ENCODE measurements at regions not wholly inside any gene's neighbourhood (a gene's known extent, or its start where the extent isn't known, plus 50 kb on each side); places are given as distances from the start of the nearest gene placed in this dataset.
"Not testable (repeated sequence)": the region's sequence is repeated elsewhere in the genome, so short reads cannot be mapped to it uniquely, and the experiment has no call there.

DNA sequence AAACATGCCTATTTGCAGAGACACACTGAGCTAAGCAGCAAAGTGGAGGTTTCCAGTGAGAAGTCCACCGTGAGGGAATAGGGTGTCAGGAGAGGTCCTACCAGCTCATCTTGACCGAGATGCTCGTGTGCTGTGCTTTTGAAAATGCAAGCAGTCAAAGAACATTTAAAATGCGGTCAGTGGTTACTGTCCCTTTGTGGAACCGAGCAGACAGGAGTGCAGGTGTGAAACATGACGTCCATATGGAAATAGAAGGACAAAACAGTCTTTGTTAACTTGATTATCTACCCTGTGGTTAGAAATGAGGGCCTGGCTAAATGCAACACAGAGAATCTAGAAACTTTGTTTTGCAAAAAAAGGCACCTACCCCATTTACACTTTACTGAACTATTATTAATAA lies 473.3 kb downstream of the SPATA31A6 start:
- FAIRE-seq; H3K9me3 ChIP-seq (ENCODE audit: low read length); DNase-seq (ENCODE audit: low spot score); CTCF ChIA-PET (ENCODE audit: low intra/inter-chr PET ratio, low total read pairs); H3K4me1 ChIP-seq (ENCODE audit: insufficient read depth, low read length); BruUV-seq (replicated peaks); H3K36me3 ChIP-seq (replicated peaks in 1 of 2; ENCODE audit: control insufficient read depth in 1 of 2, insufficient read depth in 2 of 2, low read length in 2 of 2); ATAC-seq; H3K4me2 ChIP-seq (ENCODE audit: low read depth, low read length); intact Hi-C loops (cut with micrococcal nuclease; ENCODE audit: unreplicated experiment); in situ Hi-C loops (cut with HindIII; ENCODE audit: extremely low pct_ligation_motif_present, low pct_unique_long_range_greater_than_20kb); POLR2A ChIA-PET; H3K27me3 ChIP-seq (ENCODE audit: control insufficient read depth in 1 of 2, insufficient read depth in 2 of 2, low read length in 2 of 2); H3K27ac ChIP-seq (ENCODE audit: extremely low read length, insufficient read depth, low read length); H2AFZ ChIP-seq (ENCODE audit: low read length); H3K9ac ChIP-seq (ENCODE audit: insufficient read depth, low read depth, low read length); H3K4me3 ChIP-seq (replicated peaks in 1 of 3; ENCODE audit: insufficient read depth in 1 of 3, low read depth in 2 of 3, low read length in 3 of 3); H3K79me2 ChIP-seq (ENCODE audit: insufficient read depth, low read length); H4K20me1 ChIP-seq (ENCODE audit: insufficient read depth, low read length): not testable (repeated sequence)
- 0% methylated on average over 3 of the region's 6 CpGs for WGBS (ENCODE audit: low lambda C conversion rate)

DNA sequence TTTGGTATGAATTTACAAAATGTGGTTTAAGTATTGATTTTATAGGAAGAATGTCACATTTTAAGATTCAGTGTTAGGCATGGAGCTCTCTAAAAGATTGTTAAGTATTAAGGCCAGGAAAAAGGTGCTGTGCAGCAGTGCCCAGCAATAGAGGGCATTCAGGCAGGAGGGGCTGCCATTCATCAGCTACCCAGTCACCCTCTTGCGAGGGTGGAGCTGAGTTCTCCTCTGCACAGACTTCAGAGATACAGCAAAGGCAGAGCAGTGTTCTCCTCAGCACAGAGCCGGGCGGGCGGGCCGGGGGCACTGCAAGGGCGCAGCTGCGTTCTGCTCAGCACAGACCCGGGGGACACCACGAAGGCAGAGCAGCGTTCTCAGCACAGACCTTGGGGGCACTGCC lies 474.0 kb downstream of the SPATA31A6 start:
- FAIRE-seq; H2AFZ ChIP-seq (ENCODE audit: low read length); in situ Hi-C loops (cut with HindIII; ENCODE audit: extremely low pct_ligation_motif_present, low pct_unique_long_range_greater_than_20kb); H3K4me1 ChIP-seq (ENCODE audit: insufficient read depth, low read length); H3K27me3 ChIP-seq (ENCODE audit: control insufficient read depth in 1 of 2, insufficient read depth in 2 of 2, low read length in 2 of 2); H3K9ac ChIP-seq (ENCODE audit: insufficient read depth, low read depth, low read length); ATAC-seq; H3K4me2 ChIP-seq (ENCODE audit: low read depth, low read length); POLR2A ChIA-PET; H3K4me3 ChIP-seq (replicated peaks in 1 of 3; ENCODE audit: insufficient read depth in 1 of 3, low read depth in 2 of 3, low read length in 3 of 3); CTCF ChIA-PET (ENCODE audit: low intra/inter-chr PET ratio, low total read pairs); H3K36me3 ChIP-seq (replicated peaks in 1 of 2; ENCODE audit: control insufficient read depth in 1 of 2, insufficient read depth in 2 of 2, low read length in 2 of 2); BruUV-seq (replicated peaks); H3K79me2 ChIP-seq (ENCODE audit: insufficient read depth, low read length); DNase-seq (ENCODE audit: low spot score); H3K27ac ChIP-seq (ENCODE audit: extremely low read length, insufficient read depth, low read length); H4K20me1 ChIP-seq (ENCODE audit: insufficient read depth, low read length); H3K9me3 ChIP-seq (ENCODE audit: low read length); intact Hi-C loops (cut with micrococcal nuclease; ENCODE audit: unreplicated experiment): not testable (repeated sequence)
- no CpG with 5 or more reads among the region's 10 CpGs for WGBS (ENCODE audit: low lambda C conversion rate)

DNA sequence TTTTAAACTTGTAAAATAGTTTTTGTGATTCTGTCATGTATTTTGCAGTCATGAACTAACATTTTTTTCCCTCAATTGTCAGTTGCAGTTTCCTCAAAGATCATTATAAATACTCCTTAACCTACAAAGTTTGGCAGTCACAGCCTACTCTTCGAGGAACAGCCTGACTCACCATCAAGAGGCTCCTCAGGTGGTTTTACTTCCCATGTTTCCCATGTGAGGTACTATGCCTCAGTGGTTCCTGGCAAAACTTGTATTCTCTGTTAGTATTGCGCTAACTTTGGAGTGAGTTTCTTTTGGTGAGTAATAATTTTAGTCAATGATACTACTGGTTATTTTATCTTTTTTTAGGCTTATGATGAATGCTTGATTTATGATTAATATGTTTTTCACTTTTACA lies 513.7 kb downstream of the SPATA31A6 start:
- intact Hi-C loops (cut with micrococcal nuclease; ENCODE audit: unreplicated experiment): not testable (repeated sequence)

DNA sequence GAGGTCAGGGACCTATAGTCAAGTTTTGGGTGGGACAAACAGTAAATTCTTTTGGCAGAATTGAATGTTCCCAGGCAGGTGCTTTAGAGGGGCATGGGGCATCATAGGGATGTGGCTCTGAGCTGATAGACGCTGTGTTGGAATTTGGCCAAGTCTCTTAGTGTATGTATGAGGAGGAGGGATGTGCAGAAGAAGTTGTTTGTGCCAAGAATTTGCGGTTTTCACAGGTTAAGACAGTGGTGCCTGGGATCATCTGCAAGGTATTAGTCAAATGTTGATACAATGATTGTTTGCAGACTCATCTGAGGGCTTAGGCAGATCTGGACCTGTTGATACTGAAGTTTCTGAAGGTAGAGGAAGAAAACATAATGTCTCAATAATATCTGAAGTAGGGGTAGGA lies 519.4 kb downstream of the SPATA31A6 start:
- ATAC-seq; FAIRE-seq; in situ Hi-C loops (cut with HindIII; ENCODE audit: extremely low pct_ligation_motif_present, low pct_unique_long_range_greater_than_20kb); BruUV-seq (replicated peaks); H3K4me2 ChIP-seq (ENCODE audit: low read depth, low read length); H3K79me2 ChIP-seq (ENCODE audit: insufficient read depth, low read length); H3K9me3 ChIP-seq (ENCODE audit: low read length); H4K20me1 ChIP-seq (ENCODE audit: insufficient read depth, low read length); H3K36me3 ChIP-seq (replicated peaks in 1 of 2; ENCODE audit: control insufficient read depth in 1 of 2, insufficient read depth in 2 of 2, low read length in 2 of 2); H3K4me3 ChIP-seq (replicated peaks in 1 of 3; ENCODE audit: insufficient read depth in 1 of 3, low read depth in 2 of 3, low read length in 3 of 3); CTCF ChIA-PET (ENCODE audit: low intra/inter-chr PET ratio, low total read pairs); H3K27ac ChIP-seq (ENCODE audit: extremely low read length, insufficient read depth, low read length); H3K27me3 ChIP-seq (ENCODE audit: control insufficient read depth in 1 of 2, insufficient read depth in 2 of 2, low read length in 2 of 2); H2AFZ ChIP-seq (ENCODE audit: low read length); DNase-seq (ENCODE audit: low spot score); H3K9ac ChIP-seq (ENCODE audit: insufficient read depth, low read depth, low read length); intact Hi-C loops (cut with micrococcal nuclease; ENCODE audit: unreplicated experiment); POLR2A ChIA-PET; H3K4me1 ChIP-seq (ENCODE audit: insufficient read depth, low read length): not testable (repeated sequence)
- WGBS (ENCODE audit: low lambda C conversion rate): 0% methylated on average over 2 of the region's 2 CpGs

More for the DNA sequence above, 513.7 kb downstream of the SPATA31A6 start:
- BruUV-seq (replicated peaks); H3K27ac ChIP-seq (ENCODE audit: extremely low read length, insufficient read depth, low read length); H3K36me3 ChIP-seq (replicated peaks in 1 of 2; ENCODE audit: control insufficient read depth in 1 of 2, insufficient read depth in 2 of 2, low read length in 2 of 2); H3K9me3 ChIP-seq (ENCODE audit: low read length); FAIRE-seq; H3K4me1 ChIP-seq (ENCODE audit: insufficient read depth, low read length); H3K79me2 ChIP-seq (ENCODE audit: insufficient read depth, low read length); H3K4me3 ChIP-seq (replicated peaks in 1 of 3; ENCODE audit: insufficient read depth in 1 of 3, low read depth in 2 of 3, low read length in 3 of 3); H3K4me2 ChIP-seq (ENCODE audit: low read depth, low read length); ATAC-seq; in situ Hi-C loops (cut with HindIII; ENCODE audit: extremely low pct_ligation_motif_present, low pct_unique_long_range_greater_than_20kb); POLR2A ChIA-PET; DNase-seq (ENCODE audit: low spot score); H3K9ac ChIP-seq (ENCODE audit: insufficient read depth, low read depth, low read length); H2AFZ ChIP-seq (ENCODE audit: low read length); CTCF ChIA-PET (ENCODE audit: low intra/inter-chr PET ratio, low total read pairs); H4K20me1 ChIP-seq (ENCODE audit: insufficient read depth, low read length); H3K27me3 ChIP-seq (ENCODE audit: control insufficient read depth in 1 of 2, insufficient read depth in 2 of 2, low read length in 2 of 2): not testable (repeated sequence)
- WGBS (ENCODE audit: low lambda C conversion rate): 21% methylated on average over 2 of the region's 2 CpGs
